ENCODE measurements at regions not wholly inside any gene's neighbourhood (a gene's known extent, or its start where the extent isn't known, plus 50 kb on each side); places are given as distances from the start of the nearest gene placed in this dataset.

GRCh38 chr2:19232312-19232711 lies 126.1 kb downstream of the OSR1 start:
- no peak for DNase-seq

- DNase-seq, result no peak
These were observed 126.8 kb downstream of the OSR1 start for GRCh38 chr2:19231625-19232024.

GRCh38 chr2:19230626-19231025 lies 127.8 kb downstream of the OSR1 start:
- DNase-seq, result no peak

- DNase-seq, result peak; percentile 89
These were observed 129.7 kb downstream of the OSR1 start for GRCh38 chr2:19228715-19229114.

- peak; percentile 33 for DNase-seq
These were observed 130.2 kb downstream of the OSR1 start for GRCh38 chr2:19228181-19228593.

GRCh38 chr2:19226871-19227270 lies 131.6 kb downstream of the OSR1 start:
- DNase-seq, result no peak

GRCh38 chr2:19226386-19226785 lies 132.0 kb downstream of the OSR1 start:
- DNase-seq, result no peak

GRCh38 chr2:19225931-19226330 lies 132.5 kb downstream of the OSR1 start:
- no peak for DNase-seq

GRCh38 chr2:19225126-19225525 lies 133.3 kb downstream of the OSR1 start:
- no peak for DNase-seq

- DNase-seq, result no peak
These were observed 133.9 kb downstream of the OSR1 start for GRCh38 chr2:19224486-19224885.

GRCh38 chr2:19224011-19224410 lies 134.4 kb downstream of the OSR1 start:
- DNase-seq, result no peak

GRCh38 chr2:19219060-19219459 lies 139.4 kb downstream of the OSR1 start:
- no peak for DNase-seq

- no peak for DNase-seq
These were observed 140.3 kb downstream of the OSR1 start for GRCh38 chr2:19218166-19218565.

- no peak for DNase-seq
These were observed 141.5 kb downstream of the OSR1 start for GRCh38 chr2:19216676-19217602.

- DNase-seq, result no peak
These were observed 142.2 kb downstream of the OSR1 start for GRCh38 chr2:19216238-19216637.

GRCh38 chr2:19214682-19215391 lies 143.6 kb downstream of the OSR1 start:
- no peak for DNase-seq

GRCh38 chr2:19209575-19210341 lies 148.7 kb downstream of the OSR1 start:
- no peak for DNase-seq

- DNase-seq, result no peak
These were observed 149.8 kb downstream of the OSR1 start for GRCh38 chr2:19208479-19209199.

- no peak for DNase-seq
These were observed 151.0 kb downstream of the OSR1 start for GRCh38 chr2:19207452-19207851.

GRCh38 chr2:19205983-19206533 lies 152.4 kb downstream of the OSR1 start:
- no peak for DNase-seq

GRCh38 chr2:19203866-19204265 lies 154.6 kb downstream of the OSR1 start:
- DNase-seq, result no peak

- DNase-seq, result no peak
These were observed 156.4 kb downstream of the OSR1 start for GRCh38 chr2:19201911-19202462.

Data from NCI-H82 (cell line).